ENCODE measurements at regions not wholly inside any gene's neighbourhood (a gene's known extent, or its start where the extent isn't known, plus 50 kb on each side); places are given as distances from the start of the nearest gene placed in this dataset.
A peak's percentile ranks its signal among the peaks of the same experiment; 100 is the strongest.
"Not testable (repeated sequence)": the region's sequence is repeated elsewhere in the genome, so short reads cannot be mapped to it uniquely, and the experiment has no call there.

DNA sequence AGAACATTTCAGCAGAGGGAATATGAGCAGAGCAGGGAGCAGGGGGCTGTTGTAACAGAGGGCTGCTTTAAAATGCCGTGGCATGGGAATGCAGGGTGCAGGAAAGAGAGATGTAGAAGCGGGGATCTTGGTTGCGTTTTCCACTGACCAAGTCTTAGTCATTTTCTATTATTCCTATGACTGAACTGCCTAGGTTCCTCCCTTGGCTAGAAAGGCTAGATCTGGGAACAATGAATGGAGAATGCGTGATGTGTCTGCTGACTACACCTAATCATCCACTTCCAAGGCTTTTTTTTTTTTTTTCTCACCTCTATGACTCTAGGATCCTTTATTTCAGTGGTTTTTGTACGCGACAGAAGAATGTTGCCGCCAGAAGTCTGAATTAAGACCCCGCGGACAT, 607.4 kb upstream of the TBL1XR1 start:
- no peak for DNase-seq

DNA sequence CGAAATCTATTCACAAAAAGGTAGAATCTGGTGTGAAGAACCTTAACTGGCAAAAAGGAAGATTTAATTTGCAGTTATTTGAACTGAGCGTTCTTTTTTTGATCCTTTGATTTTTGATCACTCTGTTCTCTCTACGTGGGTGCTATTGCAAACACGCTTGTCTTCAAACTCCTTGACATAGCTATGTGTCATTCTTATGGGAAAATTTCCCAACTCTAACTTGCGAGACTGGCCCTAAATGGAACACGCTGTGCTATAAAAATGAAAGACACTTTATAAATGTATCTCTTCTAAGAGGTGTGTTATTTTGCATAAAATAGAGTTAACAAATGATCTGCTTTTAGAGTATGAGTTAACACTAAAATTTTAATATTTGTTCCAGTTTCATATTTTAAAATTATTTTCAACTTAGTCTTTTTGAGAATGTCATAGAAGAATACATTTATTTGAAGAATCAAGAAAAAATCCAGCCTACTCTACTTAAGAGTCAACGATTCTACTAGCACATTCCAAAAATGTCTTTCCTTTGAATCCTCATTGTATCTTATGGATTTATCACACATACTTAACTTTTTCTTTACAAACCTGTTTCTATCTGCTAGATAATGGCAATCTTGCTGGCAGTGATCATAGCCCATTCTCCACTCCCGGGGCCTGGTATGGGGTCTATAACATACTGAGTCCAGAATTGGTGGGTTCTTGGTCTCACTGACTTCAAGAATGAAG, 610.0 kb upstream of the TBL1XR1 start:
- DNase-seq, result no peak

DNA sequence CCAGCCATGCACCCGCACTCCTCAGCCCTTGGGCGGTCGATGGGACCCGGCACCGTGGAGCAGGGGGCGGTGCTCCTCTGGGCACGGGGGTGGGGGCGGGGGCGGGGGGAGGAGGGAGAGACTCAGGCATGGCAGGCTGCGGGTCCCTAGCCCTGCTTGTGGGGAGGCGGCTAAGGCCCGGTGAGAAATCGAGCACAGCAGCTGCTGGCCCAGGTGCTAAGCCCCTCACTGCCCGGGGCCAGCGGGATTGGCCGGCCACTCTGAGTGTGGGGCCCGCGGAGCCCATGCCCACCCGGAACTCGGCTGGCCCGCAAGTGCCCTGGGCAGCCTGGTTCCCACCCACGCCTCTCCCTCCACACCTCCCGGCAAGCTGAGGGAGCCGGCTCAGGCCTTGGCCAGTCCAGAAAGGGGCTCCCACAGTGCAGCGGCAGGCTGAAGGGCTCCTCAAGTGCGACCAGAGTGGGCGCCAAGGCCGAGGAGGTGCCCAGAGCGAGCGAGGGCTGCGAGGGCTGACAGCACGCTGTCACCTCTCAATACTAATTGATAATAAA, 611.7 kb upstream of the TBL1XR1 start:
- DNase-seq, result not testable (repeated sequence)

DNA sequence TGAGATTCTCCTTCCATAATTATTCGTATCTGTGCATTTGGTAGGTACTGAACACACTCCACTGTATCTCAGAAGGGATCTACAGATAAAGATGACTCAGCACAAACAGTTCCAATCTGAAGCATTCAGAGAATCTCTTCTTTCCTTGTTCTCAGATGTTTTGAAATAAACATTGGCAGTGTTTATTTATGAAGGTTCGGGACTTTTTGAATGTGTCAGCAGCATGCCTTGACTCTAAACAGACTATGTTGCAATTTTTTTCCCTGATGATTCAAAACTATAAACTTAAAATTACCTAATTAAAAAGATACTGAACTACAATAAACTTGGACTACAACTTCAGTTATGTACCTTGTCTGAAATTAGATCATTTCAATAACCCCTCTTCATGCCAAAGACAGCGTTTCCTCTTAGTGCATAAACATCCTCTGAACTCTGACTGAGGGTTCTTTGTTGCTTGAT, 612.9 kb upstream of the TBL1XR1 start:
- no peak for DNase-seq

DNA sequence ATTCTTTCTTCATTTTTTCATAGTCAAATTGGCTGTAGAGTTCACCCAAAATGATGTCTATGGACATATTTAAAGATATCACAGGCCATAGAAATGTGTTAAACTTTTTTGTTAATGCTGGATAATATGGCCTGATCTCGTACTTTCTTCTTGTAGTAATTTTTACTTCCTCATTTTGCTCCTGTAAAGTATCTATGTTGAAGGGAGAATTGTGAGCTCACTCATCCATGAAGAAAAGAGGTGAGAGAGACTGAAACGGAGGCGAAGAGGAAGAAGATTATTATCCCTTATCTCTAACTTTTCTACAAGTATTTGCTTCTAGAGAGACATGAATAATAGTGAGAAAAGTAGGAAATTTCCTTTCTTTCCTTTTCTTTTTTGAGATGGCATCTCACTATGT, 613.8 kb upstream of the TBL1XR1 start:
- no peak for DNase-seq

DNA sequence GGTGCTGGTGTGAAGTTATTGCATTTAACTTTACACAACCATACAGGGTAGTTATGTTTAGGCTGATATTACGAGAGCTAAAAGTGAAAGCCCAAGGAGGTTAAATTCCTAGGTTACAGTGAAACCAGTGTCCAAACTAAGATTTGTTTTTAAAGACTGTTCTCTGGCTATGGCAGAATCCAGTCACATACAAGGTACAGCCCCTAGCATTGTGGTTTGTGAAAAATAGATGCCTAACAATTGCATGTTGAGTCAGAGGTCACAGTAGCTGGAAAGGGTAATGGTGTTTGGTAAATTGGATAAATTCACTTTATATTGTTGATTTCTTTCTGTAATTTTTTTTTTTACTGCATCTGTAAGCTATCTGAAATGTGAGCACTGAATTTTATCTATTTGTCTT, 614.6 kb upstream of the TBL1XR1 start:
- DNase-seq, result no peak

DNA sequence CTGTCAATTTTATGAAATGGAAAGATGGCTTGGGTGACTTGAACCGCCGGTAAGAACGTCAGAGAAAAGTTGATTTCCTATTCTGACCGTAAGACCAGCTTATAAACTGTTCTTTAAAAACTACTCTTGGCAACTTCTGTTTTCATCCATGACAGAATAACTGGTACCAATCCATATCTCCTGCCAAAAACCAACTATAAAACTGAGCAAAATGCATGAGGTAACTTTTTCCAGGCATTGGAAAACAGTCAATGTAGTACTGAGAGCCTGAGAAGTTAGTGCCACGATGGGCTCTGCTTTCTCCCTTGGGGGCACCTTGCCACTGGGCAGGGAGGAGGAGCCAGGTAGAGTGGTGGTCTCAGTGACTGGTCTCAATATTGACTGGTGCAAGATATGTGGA, 615.2 kb upstream of the TBL1XR1 start:
- no peak for DNase-seq

DNA sequence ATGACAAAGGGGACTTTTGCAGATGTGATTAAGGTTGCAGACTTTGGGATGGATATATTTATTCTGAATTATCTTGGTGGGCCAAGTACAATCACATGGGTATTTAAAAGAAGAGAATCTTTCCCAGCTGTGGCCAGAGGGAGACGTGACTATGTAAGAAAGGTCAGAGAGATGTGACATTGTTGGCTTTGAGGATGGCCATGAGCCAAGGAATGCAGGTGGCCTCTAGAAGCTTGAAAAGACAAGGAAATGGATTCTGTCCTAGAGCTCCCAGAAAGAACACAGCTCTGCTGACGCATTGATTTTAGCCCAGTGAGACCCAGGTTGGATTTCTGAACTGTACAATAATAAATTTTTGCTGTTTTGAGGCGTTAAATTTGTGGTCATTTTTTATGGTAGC, 616.0 kb upstream of the TBL1XR1 start:
- no peak for DNase-seq

DNA sequence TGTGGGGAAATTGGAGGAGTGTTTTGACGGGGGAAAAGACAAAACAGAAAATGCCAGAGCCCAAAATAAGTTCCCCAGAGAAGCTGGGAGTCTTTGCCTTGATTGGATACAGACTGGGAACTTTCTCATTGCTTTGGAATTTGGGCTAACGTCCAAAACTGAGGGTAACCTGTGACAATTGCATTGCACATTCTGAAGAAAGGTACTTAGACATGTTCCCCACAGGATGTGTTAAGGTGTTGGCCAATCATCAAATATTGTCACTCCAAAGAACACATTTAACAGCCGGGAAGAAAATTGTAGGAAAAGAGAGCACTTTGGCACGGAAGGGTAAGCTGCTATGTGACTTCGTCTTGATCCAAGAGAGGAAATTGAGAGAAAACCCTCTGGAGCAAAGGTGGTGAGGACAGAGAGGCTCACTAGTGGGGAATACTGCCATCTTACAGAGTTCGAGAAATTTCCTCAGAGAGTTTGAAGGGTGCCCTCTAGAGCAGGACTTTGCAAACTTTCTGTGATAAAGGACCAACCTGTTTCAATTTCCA, 619.5 kb upstream of the TBL1XR1 start:
- peak; percentile 22 for DNase-seq

DNA sequence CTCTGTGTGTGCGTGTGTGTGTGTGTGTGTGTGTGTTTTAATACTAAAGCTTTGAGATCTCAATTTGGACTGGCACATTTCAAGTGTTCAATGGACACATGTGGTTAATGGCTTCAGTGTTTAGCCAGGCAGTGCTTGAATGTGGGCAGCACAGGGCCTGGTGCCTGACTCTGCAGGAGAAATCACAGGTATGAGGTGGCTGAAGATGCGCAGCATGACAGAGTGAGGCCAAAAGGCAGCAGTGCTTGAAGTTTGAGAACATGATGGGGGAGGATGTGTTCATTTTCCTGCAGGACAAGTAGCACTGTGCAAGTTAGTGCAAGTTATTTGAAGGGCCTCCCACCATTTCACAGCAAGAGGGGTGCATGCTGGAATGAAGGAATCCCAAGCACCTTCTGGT, 620.5 kb upstream of the TBL1XR1 start:
- no peak for DNase-seq

DNA sequence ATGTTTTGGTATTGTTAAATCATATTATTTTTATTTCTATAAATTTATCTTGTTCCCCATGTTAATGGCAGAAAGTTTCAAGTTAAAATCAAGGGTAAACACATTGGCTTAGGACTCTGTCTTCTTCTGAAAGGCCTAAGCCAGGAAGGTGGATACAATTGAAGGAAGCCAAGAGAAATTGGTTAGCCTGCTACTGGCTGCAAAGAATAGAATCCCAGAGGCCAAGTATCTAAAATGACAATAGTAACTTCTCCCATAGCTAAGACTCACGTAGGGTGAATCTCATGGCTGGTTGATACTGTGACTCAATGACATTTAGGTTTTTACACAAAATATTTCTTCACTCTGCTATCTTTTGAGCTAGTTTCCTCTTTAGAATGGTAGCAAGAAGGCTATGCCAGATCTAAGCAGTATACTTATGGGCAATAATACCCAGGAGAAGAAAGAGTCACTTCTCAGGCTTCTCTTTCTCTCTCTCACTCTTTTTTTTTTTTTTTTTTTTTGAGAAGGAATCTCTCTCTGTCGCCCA, 621.5 kb upstream of the TBL1XR1 start:
- DNase-seq, result no peak

DNA sequence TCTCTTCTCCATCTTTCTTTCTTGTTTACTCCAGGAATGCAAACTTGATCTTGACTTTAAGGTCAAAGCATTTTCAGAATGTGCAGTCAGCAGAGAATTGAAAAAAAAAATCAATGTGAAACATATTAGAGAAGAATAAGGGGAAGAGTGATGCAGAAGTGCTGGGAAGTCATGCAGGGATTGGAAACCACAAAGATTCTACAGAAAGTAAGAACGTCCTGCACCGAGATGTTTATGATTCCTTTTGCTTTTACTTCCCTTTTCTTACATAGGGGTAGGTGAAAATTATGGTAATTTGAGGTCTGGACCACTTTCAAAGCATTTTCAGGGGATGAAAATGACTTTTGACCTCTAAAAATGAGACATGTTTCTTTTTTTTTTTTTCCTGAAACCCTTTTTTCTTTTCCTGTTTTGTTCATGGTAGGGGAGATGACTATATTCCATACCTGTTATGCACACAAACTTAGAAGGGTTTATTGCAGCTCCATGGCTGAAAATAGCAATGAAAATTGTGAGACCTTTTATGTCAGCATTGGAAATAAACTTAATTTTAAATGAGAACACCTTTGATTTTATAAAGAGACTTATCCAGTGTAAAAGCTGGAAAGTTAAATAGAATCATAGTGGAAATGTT, 623.5 kb upstream of the TBL1XR1 start:
- no peak for DNase-seq

DNA sequence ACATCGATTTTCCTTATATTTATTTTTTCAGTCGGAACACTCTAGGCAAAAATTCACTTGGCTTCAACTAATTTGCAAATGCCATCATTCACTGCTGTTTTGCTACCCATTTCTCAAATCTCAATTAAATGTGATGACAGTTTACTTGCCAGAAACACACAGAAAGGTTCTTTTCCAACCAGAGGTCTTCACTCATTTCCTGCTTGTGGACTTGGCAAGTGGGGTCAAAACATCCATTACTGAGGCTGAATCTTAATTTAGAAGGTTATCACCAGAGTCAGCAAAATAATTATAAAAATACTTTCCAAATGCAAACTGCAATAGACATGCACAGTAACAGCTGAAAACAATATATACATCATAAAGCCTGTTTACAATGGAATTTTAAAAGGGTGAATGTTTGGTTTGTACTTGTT, 625.4 kb upstream of the TBL1XR1 start:
- DNase-seq, result no peak

DNA sequence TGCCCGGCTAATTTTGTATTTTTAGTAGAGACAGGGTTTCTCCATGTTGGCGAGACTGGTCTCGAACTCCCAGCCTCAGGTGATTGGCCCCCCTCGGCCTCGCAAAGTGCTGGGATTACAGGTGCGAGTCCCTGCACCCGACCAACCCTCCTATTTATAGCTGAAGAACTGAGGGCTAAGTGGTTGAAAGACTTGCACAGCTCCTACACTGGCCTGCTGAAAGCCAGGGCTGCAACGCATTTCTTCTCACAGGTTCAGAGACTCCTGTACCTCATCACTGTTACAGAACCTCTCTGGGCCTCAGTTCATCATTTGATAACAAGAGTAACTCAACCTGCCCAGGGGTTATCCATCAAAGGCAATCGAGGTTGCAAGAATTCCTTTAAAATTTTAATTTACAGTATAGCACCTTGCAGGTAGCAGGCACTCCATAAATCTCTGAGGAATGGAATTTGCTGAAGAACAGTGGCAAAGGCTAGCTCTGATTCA, 626.5 kb upstream of the TBL1XR1 start:
- no peak for DNase-seq

DNA sequence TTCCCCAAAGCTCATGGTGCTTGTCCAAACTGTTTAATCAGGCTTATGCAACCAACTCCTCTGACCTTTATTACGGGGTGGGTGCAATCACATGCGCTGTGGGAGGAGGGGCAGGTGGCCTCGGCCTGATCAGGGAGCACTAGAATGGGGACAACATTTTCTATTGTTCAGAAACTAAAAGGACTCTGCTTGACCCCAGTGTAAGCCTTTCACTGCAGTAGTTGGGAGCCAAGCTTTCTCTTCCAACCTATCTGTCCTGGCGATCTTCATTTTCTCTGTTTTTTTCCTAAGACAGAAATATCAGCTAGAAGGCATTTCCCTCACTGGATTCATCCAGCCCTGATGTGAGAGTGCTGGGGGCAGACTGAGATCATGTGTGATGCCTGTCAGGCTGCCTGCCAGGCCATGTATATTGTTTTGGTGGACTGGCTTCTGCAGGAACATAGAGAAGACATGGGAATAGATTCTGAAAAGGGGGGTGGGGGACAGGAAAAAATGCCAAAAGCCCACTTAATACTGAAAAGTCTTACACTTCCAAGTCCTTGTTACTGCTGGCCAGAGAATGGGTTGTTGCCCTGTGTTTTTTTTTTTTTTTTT, 627.0 kb upstream of the TBL1XR1 start:
- no peak for DNase-seq

DNA sequence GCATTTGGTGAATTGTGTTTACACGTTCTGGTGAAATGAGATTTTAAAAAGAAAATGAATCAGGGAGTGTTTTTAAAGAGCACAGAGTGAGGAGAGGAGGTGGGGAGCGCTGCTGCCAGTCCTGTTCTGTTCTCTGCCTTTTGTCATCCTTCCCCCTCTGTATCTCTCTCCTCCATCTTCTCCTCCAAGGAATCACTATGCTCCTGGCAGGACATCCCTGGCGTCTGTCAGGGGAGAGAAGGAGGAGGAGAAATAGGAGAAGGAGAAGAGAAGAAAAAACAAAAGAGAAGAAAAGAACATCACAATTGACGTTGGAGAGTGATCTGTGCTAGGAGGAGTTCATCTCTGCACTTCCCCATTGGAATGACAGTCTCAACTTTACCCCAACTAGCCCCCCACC, 627.6 kb upstream of the TBL1XR1 start:
- DNase-seq, result no peak

DNA sequence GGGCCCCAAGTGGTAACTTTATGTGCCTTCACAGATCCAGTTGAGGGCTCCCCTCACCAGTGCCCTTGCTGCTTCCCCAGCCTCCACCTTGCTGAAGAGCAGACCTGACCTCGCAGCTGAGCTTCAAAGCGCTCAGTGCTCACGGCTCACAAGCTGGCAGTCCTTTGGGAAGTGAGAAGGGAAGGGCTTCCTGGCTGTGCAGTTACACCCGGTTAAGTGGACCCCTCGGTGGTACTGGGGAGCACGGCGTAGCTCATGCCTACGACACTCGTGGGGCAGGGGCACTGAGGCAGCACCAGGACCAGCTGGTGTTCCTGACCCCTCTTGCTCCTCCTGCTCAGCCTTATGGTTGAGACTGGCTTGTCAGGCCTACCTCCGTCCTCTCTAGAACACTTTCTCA, 629.0 kb upstream of the TBL1XR1 start:
- no peak for DNase-seq

DNA sequence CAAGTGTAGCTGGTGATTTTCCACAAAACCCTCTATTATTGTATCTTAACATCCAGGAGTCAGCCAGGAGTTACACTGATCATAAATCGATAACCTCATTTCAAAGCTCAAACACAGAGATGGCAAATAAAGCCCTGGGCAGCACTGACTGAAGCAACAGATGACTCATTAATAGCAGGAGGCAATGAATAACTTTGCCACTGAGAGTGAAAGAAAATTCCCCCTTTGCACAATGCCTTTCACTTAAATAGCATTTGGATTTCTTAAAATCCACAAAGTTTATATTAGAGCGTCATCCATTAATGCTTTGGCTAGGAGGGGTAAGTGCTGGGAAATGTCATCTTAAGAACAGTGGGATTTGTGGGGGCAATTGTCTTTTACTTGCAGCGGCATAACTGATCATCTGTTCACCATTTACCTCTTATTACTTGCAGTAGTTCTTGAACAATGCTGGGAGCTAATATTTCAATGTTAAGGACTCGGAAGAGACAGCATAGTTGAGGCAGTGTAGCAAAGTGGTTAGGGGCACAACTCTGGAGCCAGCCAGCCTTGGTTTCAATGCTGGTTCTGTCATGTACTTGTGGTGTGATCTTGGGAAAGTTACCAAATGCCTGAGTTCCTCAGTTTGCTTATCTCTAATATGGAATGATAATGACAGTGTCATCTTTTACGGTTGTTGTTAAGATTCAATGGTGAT, 630.4 kb upstream of the TBL1XR1 start:
- DNase-seq, result no peak

DNA sequence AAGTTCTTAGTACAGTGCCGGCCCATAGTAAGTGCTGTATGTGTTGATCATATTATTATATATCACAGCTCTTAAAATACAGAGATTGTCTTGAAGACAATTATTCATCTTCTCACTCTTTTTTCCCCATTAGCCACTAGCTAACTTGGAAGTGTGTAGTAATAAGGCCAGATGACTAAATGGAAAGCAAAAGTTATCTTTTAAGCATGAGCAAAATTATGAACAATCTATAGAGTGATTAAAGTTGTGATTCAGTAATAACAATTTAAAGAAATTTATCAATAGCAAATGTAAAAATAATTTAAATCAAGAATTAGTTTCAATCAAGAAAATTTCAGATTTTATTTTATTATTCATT, 630.9 kb upstream of the TBL1XR1 start:
- no peak for DNase-seq

DNA sequence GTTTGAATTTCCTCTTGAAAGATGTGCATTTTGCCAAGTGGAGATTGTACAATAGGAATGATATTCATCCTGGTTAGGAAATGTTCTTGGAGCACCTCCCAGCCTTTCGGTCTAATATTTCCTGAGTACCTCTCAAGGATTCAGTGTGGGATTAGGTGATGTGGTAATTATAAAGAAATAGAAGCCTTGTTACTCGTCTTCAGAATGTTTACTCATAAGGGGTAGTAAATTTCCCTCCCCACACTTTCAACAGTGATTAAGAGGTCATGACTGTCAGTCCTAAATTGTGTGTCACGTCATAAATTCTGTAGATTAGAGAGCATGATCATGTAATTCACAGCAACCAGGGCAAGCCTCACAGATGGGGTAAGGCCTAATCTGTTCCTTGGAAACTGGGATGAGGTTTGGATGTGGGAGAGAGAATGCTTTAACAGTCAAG, 633.1 kb upstream of the TBL1XR1 start:
- DNase-seq, result no peak

DNA sequence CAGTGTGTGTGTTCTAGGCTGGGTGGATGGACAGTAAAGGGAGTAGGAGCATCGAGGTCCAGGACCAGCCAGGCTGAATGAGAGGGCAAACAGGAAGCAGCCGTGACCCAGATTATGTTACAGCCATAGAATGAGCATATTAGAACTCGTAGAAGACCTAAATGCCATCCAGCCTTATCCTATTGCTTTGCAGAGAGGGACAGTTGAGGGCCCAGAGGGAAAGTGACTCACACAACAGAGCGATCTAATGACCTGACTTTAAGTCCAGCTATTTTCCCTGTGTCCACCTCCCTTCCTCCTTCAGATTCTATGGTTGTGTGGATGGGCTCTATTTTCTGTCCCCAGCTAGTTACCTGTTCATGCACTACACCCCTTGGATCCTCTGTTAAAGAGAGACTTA, 634.1 kb upstream of the TBL1XR1 start:
- no peak for DNase-seq

DNA sequence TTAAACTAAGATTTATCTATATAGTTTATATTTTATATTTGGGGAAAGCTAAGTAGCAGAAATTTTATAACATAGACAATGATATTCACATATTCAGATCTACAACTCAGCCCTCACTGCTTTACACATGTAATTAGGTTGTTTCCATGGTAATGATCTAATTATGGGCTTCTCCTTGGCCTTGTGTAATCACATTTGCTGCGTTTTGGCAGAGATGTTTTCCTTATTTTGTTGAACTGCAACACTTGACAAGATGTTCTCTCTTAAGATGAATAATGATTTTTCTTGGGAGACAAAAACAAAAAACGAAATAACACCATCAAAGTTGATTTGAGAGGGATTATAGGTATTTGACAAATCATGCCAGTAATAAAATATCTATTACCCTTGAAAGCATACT, 635.6 kb upstream of the TBL1XR1 start:
- DNase-seq, result no peak

DNA sequence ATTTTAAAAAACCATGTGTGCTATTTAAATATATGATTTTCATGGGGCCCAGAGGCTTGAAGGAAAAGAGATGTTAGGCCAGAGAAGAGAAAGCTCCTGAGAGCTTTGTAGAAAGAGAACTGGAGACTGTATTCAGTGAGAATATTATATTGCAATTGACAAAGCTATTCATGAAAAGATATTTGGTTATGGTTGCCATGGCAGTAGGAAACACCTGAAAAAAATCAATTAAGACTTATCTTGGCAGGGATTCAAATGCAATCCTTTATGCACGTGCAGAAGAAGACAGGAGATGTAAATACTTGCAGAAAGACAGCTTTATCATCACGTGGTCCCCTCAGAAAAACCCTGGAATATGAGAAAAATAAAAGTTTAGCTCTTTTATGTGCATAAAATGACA, 636.0 kb upstream of the TBL1XR1 start:
- DNase-seq, result no peak
